ENCODE measurements at regions not wholly inside any gene's neighbourhood (a gene's known extent, or its start where the extent isn't known, plus 50 kb on each side); places are given as distances from the start of the nearest gene placed in this dataset.
A peak's percentile ranks its signal among the peaks of the same experiment; 100 is the strongest.

DNA sequence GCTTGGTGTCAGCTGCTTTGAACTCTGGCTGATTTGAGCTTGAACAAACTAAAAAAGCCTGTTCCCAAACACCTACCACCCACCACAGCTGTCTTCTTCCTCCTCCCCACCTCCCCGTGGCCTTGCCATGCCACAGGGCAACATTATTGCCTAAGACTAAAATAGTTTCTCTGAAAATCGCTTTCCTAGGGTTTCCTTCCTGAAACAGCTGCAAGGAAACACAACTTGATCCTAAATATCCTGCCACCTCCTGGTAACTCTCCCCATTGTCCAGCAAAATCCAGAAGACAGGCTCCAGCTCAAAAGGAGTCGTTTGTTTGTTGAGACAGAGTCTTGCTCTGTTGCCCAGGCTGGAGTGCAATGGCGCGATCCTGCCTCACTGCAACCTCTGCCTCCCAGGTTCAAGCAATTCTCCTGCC is 193.9 kb upstream of the TPM1 start:
- no peak for TF ChIP-seq JUND (IDR thresholded peaks at IDR 0.05; ENCODE audit: low read depth)
- peak in 1 of 2 experiments; percentile 64 for DNase-seq (ENCODE audit: low read depth in 1 of 2, low spot score in 1 of 2)
- in situ Hi-C loops (cut with HindIII; ENCODE audit: low pct_unique_long_range_greater_than_20kb, low sequenced_read_pairs), result no loop called here

DNA sequence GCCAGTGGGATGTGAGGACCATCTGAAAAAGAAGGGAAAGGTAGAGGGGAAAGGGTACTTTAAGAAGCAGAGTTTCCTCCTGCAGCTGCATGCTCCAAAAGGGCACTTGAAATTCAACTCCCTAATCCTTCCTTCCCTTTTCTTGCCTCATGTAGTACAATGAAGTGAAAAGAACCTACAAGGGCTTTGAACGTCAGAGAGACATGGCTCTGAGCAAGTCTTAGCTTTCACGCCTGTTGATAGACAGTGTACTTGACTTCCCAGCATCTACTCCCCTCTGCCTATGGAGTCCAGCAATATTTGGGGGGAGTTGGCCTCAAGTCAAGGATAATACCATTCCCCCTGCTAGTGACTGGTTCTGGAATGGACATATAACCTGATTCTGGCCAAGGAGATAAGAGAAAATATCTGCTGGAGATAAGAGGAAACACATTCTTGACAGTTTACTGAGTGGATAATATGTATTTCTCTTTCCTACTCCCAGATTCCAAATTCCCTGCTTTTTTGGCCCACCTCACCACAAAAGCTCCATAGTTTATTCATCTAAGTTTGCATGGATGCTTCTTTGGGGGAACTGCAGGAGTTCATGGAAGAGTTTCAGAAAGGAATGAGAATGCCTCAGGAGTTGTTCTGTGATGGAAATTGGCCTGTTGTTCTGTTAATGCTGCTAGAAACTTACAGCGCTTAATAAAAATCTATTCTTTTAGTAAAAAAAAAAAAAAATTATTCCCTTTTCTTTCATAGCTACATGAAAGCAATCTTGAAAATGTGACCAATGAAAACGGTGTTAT is 193.0 kb upstream of the TPM1 start:
- no peak for DNase-seq (ENCODE audit: low read depth in 1 of 2, low spot score in 1 of 2)
- TF ChIP-seq JUND (IDR thresholded peaks at IDR 0.05; ENCODE audit: low read depth), result no peak
- in situ Hi-C loops (cut with HindIII; ENCODE audit: low pct_unique_long_range_greater_than_20kb, low sequenced_read_pairs), result no loop called here

DNA sequence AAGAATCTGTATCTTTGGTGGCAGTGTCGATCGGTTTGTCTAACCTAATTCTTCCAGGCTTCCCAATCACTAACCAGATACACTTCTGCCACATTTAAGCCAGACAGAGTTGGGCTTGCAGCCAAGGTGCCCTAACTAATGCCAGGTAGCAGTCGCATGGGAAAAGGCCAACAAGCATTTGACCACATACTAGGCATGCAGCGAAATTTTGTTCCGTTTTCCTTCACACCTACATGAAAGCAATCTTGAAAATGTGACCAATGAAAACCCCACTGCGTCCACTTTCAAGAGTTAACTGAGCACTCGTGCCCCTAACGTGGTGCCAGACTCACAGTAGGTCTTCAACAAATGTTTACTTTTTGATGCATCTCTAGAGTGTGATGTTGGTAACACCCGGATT is 192.2 kb upstream of the TPM1 start:
- no peak for TF ChIP-seq JUND (IDR thresholded peaks at IDR 0.05; ENCODE audit: low read depth)
- no peak for DNase-seq (ENCODE audit: low read depth in 1 of 2, low spot score in 1 of 2)
- in situ Hi-C loops (cut with HindIII; ENCODE audit: low pct_unique_long_range_greater_than_20kb, low sequenced_read_pairs), result no loop called here

DNA sequence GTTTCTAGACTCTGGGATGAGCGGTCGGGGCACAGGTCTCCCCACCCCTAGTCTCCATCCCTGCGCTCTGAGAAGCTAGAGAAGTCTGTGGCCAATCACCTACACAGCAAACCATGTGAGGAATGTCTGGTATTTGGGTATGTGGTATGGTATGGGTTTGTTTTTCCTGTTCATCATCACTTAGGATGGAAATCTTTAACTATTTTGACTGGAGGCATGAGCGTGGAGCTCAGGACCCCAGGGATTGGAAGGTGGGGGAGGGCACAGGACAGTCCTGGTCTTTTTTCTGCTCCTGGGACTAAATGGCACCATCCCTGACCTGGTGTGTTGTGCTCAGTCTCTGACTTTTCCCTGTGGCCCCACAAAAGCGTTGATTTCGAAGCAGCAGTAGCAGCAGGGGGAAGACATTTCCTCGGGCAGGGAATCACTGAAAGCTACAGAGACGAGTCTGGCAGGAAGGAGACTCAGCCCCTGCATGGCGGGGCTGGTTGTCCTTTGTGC is 191.7 kb upstream of the TPM1 start:
- no peak for TF ChIP-seq JUND (IDR thresholded peaks at IDR 0.05; ENCODE audit: low read depth)
- in situ Hi-C loops (cut with HindIII; ENCODE audit: low pct_unique_long_range_greater_than_20kb, low sequenced_read_pairs), result no loop called here
- DNase-seq (ENCODE audit: low read depth in 1 of 2, low spot score in 1 of 2), result peak in 1 of 2 experiments; percentile 81

DNA sequence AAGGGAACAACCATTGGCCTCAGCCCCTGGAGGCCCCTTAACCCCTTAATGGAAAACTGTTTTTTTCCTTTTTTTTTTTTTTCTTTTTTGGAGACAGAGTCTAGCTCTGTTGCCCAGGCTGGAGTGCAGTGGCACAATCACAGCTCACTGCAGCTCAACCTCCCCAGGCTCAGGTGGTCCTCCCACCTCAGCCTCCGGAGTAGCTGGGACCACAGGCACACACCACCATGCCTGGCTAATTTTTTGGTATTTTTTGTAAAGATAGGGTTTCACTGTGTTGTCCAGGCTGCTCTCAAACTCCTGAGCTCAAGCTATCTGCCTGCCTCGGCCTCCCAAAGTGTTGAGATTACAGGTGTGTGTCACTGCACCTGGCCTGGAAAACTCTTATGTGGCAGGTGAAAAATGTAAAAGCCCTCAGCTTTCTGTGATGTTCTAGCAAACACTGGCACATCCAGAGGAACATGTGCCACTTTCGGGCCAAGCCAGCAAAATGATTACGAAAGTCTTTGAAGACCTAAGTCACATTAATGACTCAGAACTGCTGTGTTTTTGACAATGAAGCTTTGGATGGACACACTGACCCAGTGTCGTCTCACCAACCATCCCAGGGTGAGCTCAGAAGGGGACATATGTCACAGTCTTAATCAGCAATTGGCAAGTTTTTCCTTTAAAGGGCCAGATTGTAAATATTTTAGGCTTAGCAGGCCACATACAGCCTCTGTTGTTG is 189.3 kb upstream of the TPM1 start:
- no peak for DNase-seq (ENCODE audit: low read depth in 1 of 2, low spot score in 1 of 2)
- in situ Hi-C loops (cut with HindIII; ENCODE audit: low pct_unique_long_range_greater_than_20kb, low sequenced_read_pairs), result no loop called here
- TF ChIP-seq JUND (IDR thresholded peaks at IDR 0.05; ENCODE audit: low read depth), result no peak

DNA sequence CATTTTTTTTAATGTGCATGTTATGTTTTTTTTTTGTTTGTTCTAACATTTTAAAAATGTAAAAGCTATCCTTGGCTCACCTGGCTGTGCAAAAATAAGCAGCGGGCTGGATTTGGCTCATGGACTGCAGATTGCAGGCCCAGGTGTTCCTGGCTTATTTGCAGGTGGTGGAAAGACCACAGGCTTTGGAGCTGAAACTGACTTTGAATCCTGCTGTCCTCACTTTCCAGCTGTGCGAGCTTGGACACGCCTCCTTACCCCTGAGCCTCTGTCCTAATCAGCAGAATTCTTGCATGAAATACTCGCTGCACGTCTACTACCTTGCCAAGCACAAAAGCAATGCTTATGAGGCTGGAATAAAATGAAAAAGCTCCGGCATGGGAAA is 188.7 kb upstream of the TPM1 start:
- DNase-seq (ENCODE audit: low read depth in 1 of 2, low spot score in 1 of 2), result no peak
- TF ChIP-seq JUND (IDR thresholded peaks at IDR 0.05; ENCODE audit: low read depth), result no peak
- in situ Hi-C loops (cut with HindIII; ENCODE audit: low pct_unique_long_range_greater_than_20kb, low sequenced_read_pairs), result no loop called here

DNA sequence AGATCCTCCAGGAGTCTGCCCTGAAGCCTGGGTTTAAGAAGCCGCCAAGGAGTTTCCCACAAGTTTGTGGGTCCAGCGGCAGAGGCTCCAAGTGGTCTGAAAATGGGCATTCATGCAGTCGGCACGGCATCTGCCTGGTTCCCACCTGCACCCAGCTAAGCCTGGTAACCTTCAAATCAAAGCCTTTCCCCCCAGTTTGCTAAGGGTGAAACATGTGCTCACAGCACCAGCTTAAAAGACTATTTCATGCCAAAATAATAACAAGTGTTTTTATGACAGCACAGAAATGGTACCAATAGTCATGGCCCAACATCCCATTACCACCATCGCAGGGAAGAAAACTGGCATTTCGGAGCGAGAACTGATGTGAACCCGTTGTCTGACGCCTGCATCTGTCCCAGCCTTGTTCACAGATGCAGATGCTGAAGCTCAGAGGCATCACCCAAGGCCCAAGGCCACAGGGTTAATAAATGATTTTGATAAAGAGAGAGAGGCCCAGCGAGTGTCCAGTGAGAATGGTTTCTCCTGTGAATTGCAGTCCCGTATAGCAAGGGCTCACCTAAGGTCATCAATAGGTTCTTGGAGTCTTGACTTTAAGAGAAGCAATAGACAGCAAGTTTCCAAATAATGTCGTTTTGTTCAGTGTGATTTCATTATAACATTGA is 188.0 kb upstream of the TPM1 start:
- no peak for TF ChIP-seq JUND (IDR thresholded peaks at IDR 0.05; ENCODE audit: low read depth)
- in situ Hi-C loops (cut with HindIII; ENCODE audit: low pct_unique_long_range_greater_than_20kb, low sequenced_read_pairs), result no loop called here
- no peak for DNase-seq (ENCODE audit: low read depth in 1 of 2, low spot score in 1 of 2)

- DNase-seq (ENCODE audit: low read depth in 1 of 2, low spot score in 1 of 2), result no peak
- in situ Hi-C loops (cut with HindIII; ENCODE audit: low pct_unique_long_range_greater_than_20kb, low sequenced_read_pairs), result no loop called here
- TF ChIP-seq JUND (IDR thresholded peaks at IDR 0.05; ENCODE audit: low read depth), result no peak
Measured at GRCh38 chr15:62855085-62855476, 187.5 kb upstream of the TPM1 start.

DNA sequence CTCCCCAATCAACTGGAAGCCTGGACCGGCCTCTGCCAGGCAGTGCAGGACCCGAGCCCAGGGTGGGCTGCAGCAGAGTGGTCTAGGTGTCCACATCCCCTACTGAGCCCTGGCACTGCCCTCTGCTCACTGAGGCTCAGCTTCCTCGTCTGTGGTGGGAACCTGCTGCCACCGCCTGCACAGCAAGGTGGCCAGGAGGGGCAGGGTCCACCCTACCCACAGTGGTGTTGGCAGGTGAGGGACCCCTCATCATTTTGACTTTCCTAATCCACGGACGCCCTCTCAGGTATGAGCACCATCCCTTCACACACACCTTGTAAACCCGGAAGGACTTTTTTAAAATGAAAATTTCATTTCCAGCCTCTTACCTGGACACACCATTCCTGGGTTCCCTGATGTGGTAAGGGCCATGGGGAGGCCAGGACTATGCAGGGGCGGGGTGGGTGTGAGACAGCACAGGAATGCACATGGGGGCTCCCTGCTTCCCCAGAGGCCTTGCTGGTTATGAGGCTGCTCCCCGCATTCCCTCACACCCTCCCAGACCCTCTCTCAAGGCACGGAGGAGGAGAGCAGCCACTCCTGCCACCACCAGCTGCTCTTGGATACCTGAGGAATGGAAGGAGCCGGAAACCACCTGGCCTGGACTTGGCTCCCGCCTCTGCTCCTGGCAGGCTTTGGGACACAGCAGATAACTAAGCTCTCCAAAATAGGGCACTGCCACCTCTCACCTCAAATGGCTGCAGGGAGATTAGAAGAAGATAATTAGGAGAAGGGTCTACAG is 185.9 kb upstream of the TPM1 start:
- no peak for TF ChIP-seq JUND (IDR thresholded peaks at IDR 0.05; ENCODE audit: low read depth)
- in situ Hi-C loops (cut with HindIII; ENCODE audit: low pct_unique_long_range_greater_than_20kb, low sequenced_read_pairs), result no loop called here
- DNase-seq (ENCODE audit: low read depth in 1 of 2, low spot score in 1 of 2), result no peak

GRCh38 chr15:62857411-62857853 is 185.1 kb upstream of the TPM1 start:
- no peak for TF ChIP-seq JUND (IDR thresholded peaks at IDR 0.05; ENCODE audit: low read depth)
- in situ Hi-C loops (cut with HindIII; ENCODE audit: low pct_unique_long_range_greater_than_20kb, low sequenced_read_pairs), result no loop called here
- DNase-seq (ENCODE audit: low read depth in 1 of 2, low spot score in 1 of 2), result peak in 1 of 2 experiments; percentile 50

GRCh38 chr15:62858343-62858742 is 184.2 kb upstream of the TPM1 start:
- no peak for DNase-seq (ENCODE audit: low read depth in 1 of 2, low spot score in 1 of 2)
- no peak for TF ChIP-seq JUND (IDR thresholded peaks at IDR 0.05; ENCODE audit: low read depth)
- in situ Hi-C loops (cut with HindIII; ENCODE audit: low pct_unique_long_range_greater_than_20kb, low sequenced_read_pairs), result no loop called here

DNA sequence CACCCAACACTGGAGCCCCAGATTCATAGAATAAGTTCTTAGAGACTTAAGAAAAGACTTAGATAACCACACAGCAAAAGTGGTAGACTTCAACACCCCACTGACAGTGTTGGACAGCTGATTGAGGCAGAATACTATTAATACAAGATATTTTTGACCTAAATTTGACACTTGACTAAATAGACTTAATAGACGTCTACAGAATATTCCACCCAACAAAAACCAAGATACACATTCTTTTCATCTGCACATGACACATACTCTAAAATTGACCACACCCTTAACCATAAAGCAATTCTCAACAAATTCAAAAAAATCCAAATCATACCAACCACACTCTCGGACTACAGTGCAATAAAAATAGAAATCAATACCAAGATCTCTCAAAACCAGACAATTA is 179.8 kb upstream of the TPM1 start:
- DNase-seq (ENCODE audit: low read depth in 1 of 2, low spot score in 1 of 2), result no peak
- no peak for TF ChIP-seq JUND (IDR thresholded peaks at IDR 0.05; ENCODE audit: low read depth)
- in situ Hi-C loops (cut with HindIII; ENCODE audit: low pct_unique_long_range_greater_than_20kb, low sequenced_read_pairs), result no loop called here
